ENCODE measurements at regions not wholly inside any gene's neighbourhood (a gene's known extent, or its start where the extent isn't known, plus 50 kb on each side); places are given as distances from the start of the nearest gene placed in this dataset.

DNA sequence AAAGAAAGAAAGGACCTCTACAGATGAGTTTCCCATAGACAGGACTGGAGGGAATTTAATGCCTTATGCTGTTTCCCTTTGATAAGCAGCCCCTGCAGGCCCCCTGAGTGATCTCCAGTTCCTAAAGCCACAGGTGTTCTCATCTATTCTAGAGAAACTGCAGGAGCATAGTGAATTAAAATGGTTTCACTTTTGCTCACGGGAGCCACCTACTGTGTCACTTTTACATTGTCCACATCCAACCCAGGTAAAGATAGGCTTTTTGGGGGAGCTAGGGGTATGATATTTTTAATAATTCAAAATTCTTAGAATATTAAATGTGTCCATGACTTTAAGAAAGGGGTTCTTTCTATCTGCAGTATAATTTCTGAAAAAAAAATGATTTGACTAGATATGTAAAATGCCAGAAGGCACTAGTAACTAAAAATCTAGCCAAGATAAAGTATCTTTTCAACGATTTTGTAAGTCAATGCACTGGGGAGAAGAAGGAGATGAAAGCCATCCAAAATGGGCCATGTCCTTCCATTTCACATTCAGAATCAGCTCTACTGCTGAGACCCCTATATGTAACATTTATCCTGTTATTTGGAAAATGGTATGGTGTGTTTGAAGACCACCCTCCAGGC is 267.3 kb upstream of the DUSP10 start:
- Histone ChIP-seq H3K4me3 (ENCODE audit: extremely low read depth in 1 of 4, insufficient read depth in 2 of 4, low read depth in 3 of 4, low read length in 4 of 4) (no peak overlapping the region), H3K79me1 (ENCODE audit: low read depth, low read length) (no peaks in the 10 kb centered on the region), H3K18ac (ENCODE audit: extremely low read depth, low read length) (no peak overlapping the region), H4K20me1 (replicated peaks in 1 of 2; ENCODE audit: control insufficient read depth in 1 of 2, insufficient read depth in 2 of 2, low read length in 2 of 2) (no peaks in the 10 kb centered on the region), H2BK20ac (ENCODE audit: low read length) (no peak overlapping the region), H3K27me3 (replicated peaks in 1 of 4; ENCODE audit: control insufficient read depth in 3 of 4, extremely low read depth in 1 of 4, insufficient read depth in 3 of 4, low read length in 3 of 4) (no peaks in the 10 kb centered on the region), H3K4ac (replicated peaks; ENCODE audit: insufficient read length, low read depth, low read length) (no peak overlapping the region), H3K14ac (ENCODE audit: insufficient read length) (no peak overlapping the region), H2AFZ (ENCODE audit: low read length) (no peak overlapping the region), H3K23me2 (ENCODE audit: low read depth, low read length) (no peaks in the 10 kb centered on the region), H3K27ac (ENCODE audit: low read depth, low read length) (no peak overlapping the region), H4K91ac (replicated peaks; ENCODE audit: insufficient read length, low read length) (no peak overlapping the region), H4K8ac (ENCODE audit: extremely low read depth, insufficient read depth, low read length) (no peak overlapping the region), H2BK12ac (ENCODE audit: low read depth, low read length) (no peak overlapping the region), H3K4me2 (ENCODE audit: insufficient read depth in 1 of 2, low read depth in 2 of 2, low read length in 2 of 2) (no peak overlapping the region), H3K9ac (replicated peaks in 1 of 4; ENCODE audit: extremely low read depth in 1 of 4, low read depth in 3 of 4, low read length in 3 of 4) (no peak overlapping the region), H2BK120ac (replicated peaks; ENCODE audit: low read depth, low read length) (no peak overlapping the region), H3K36me3 (ENCODE audit: control insufficient read depth in 2 of 4, insufficient read depth in 4 of 4, low read length in 3 of 4) (no peaks in the 10 kb centered on the region), H3K9me3 (ENCODE audit: insufficient read depth in 2 of 2, low read depth in 1 of 2, low read length in 1 of 2) (peaks cover 4 to 5% of the 10 kb centered on the region in 2 experiments; a peak in 2 of 4 replicates), H3K56ac (replicated peaks; ENCODE audit: insufficient read length, low read depth, low read length) (no peak overlapping the region), H3K23ac (ENCODE audit: insufficient read length) (no peak overlapping the region), H2BK15ac (ENCODE audit: low read length) (no peak overlapping the region), H3K79me2 (ENCODE audit: control insufficient read depth in 1 of 2, insufficient read depth in 2 of 2, low read length in 2 of 2) (no peaks in the 10 kb centered on the region), H2AK5ac (ENCODE audit: low read depth, low read length) (no peak overlapping the region), H4K5ac (ENCODE audit: insufficient read length, low read depth, low read length) (no peak overlapping the region), H3K4me1 (replicated peaks in 1 of 4; ENCODE audit: control insufficient read depth in 3 of 4, insufficient read depth in 4 of 4, low read length in 3 of 4) (no peaks in the 10 kb centered on the region; a peak in 1 of 7 replicates), H2BK5ac (ENCODE audit: low read depth, low read length) (no peak overlapping the region)
- 44% methylated on average over 2 of the region's 2 CpGs; no CpG with 5 or more reads in 1 of the 2 experiments for WGBS, 2 experiments (ENCODE audit: extremely low coverage in 1 of 2, insufficient coverage in 1 of 2, insufficient read length in 1 of 2, insufficient replicate concordance in 2 of 2, low coverage in 1 of 2, low lambda C conversion rate in 2 of 2, missing lambda C conversion rate in 1 of 2)
- CTCF ChIA-PET (ENCODE audit: partially characterized antibody) = interaction anchor here (0.6 to 2.3 kb wide), 18 partner anchors 13 to 739 kb away, joined by 3 to 7 read pairs (median 4); no protein-coding TSS in a partner anchor
- FAIRE-seq (no peak), DNase-seq (ENCODE audit: low read depth in 1 of 2, low spot score in 2 of 2) (no peak)
- POLR2A ChIA-PET (ENCODE audit: partially characterized antibody) = interaction anchor here (0.6 kb wide), 1 partner anchor 26 kb away, joined by 3 read pairs; no protein-coding TSS in a partner anchor
- TF ChIP-seq FOSL1 (IDR thresholded peaks at IDR 0.05; ENCODE audit: insufficient read depth, low read depth, low read length) (no peak), EGR1 (IDR thresholded peaks at IDR 0.05; ENCODE audit: borderline replicate concordance, low read depth, low read length) (no peak), EP300 (IDR thresholded peaks at IDR 0.05; ENCODE audit: borderline replicate concordance in 1 of 2, low read depth in 2 of 2, low read length in 2 of 2) (no peak), SAP30 (IDR thresholded peaks at IDR 0.05; ENCODE audit: insufficient read depth, insufficient replicate concordance, low read length) (no peak), YY1 (IDR thresholded peaks at IDR 0.05; ENCODE audit: low read depth, low read length) (0 out of 2 replicates have a peak, but pooled peaks have one; percentile 12)

Measured in H1 (cell line).